NCI-H1417 (cell line): ENCODE measurements at regions not wholly inside any gene's neighbourhood (a gene's known extent, or its start where the extent isn't known, plus 50 kb on each side); places are given as distances from the start of the nearest gene placed in this dataset.
A peak's percentile ranks its signal among the peaks of the same experiment; 100 is the strongest.
"Not testable (repeated sequence)": the region's sequence is repeated elsewhere in the genome, so short reads cannot be mapped to it uniquely, and the experiment has no call there.

Experiments
- DNase-seq, 3 experiments: peaks; one replicate each; lab custom pipeline; 2025; lab: John Stamatoyannopoulos, UW

DNA sequence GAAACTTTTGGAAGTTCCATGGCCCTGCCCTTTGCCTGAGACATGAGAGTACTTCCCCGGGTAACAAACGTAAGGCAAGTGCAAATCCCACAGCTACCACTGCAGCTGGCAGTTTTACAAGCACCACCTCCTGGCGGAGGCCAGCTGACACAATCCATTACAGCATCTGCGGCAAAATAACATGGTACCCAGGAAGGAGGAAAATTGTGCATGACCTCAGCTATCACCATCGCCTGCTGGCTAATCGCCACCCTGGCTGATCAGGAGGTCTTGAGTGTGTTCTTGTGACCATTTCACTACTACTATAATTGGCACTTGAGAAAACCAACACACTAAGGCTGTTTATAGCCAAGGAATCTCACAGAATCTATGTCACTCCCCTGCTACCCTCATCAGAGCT is 71.7 kb upstream of the SERPINE2 start:
- peak in 1 of 3 experiments; percentile 4 for DNase-seq

DNA sequence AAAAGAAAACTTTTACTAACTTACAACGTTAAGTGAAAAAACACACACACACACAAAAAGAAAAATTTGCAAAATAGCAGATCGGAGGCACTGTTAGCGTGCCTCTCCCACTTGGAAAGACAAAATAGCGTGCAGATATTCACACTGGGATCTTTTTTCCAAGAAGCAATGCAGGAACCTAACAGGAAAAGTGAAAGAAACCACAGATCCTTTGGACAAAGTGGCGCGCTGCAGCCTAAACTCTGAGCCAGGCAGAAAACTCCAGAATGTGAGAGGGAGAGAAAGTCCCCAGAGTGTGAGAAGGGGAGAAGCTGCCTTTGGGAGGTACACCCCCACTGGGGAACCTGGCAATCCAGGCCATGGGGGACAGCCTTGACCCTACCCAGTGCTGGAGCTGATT is 70.7 kb upstream of the SERPINE2 start:
- DNase-seq, result no peak

DNA sequence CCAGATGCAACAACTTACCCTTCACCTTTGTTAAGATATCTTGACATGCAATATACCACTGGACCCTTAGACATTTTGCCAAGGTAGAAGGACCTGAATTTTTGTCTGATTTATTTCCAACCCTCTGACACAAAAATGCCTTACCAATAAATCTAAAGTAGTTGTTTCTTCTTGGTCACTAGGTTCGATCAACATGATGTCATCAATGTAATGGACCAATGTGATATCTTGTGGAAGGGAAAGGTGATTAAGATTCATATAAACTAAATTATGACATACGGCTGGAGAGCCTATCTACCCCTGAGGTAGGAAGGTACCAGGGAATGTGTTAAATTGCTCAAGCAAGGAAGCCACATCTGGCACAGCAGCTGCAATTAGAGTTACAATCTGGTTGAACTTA is 67.7 kb upstream of the SERPINE2 start:
- no peak for DNase-seq

DNA sequence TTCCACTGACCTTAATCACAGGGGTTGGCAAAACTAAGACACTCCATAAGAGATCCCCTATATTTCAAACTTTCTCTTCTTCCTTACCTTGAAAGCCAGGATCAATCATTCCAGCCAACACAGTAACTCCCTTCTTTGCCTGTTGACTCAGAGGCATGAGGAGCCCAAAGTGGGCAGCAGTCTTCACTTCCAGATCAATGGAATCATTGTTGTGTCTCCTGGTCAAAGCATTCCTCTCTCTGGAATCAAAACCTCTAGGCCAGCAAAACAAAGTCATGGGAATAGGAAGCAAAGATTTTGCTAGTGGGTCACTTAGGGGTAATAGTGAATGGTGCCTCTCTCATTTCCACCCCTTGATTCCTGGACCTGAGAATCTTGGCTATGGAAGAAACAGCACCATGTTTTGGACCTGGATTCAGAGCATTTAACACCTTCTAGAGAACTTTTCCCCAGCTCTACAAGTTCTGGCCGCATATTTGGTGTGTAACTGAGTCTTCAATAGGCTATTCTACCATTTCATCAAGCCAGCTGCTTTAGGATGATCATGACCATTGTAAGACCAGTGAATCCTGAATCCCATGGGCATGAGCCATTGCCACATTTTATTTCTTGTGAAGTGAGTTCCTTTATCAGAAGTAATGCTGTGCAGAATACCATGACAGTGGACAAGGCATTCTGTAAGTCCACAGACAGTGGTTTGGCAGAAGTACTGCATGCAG is 65.7 kb upstream of the SERPINE2 start:
- no peak for DNase-seq

DNA sequence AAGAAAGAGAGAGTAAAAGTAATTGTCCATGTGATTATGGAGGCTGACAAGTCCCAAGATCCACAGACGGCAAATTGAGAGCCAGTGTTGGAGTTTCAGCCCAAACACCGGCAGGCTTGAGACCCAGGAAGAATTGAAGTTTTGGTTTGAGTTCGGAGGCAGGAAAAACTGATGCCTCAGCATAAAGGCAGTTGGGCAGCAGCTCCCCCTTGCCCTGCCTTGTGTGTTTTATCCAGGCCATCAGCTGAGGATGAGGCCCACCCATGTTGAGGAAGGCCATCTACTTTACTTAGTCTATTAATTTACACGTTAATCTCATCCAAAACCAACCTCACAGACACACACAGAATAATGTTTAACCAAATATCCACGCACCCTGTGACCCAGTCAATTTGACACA is 64.6 kb upstream of the SERPINE2 start:
- no peak for DNase-seq

DNA sequence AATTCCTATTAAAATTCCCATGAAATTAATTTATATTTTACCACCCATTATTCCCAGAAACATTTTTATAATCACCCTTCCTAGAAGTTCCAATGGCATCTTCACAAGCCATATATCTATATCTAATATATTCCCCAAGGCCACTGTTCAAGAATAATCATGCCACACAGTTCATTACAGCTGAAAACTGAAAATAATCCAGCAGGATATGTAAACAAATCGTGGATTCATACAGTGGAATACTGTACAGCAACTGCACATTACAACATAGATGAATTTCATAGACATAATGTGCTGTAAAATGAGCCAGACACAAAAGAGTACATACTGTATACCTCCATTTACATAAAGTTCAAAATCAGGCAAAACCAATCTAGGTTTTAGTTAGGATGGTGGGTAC is 63.9 kb upstream of the SERPINE2 start:
- no peak for DNase-seq

DNA sequence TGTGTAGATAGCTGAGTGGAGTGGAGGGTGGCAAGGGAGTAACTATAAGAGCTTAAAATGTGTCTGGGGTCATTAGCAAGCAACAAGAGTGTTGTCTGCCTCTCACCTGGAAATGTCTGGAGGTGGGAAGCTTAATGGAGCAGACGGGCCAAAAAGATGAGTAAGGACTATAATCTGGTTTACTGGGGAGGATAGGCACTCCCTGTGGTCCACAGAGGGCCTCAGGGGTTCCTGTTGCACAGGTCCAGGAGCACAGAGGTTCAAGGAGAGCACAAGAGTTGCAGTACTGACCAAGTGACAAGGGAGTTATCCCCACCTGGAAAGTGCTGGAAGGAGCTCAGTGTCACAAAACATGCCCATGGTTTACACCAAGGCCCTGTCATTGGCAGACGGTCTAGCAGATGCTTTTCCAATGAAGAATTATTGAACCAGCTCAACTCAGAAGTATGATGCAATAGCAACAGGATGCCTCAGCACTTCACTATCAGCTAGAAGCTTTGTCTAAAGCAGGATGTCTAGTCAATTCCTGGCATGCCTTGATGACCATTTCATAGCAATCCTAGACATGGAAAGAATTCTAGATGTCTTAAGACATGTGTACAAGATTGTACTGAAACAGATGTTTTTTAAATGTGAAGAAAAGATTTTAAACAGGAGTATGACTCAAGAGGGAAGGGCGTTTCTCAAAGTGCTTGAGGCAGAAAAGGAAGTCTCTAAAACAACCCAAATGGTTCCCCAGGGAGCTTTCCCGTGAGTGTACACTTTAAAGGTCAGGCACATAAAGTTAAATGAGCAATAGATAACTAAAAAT is 62.9 kb upstream of the SERPINE2 start:
- DNase-seq, result no peak

DNA sequence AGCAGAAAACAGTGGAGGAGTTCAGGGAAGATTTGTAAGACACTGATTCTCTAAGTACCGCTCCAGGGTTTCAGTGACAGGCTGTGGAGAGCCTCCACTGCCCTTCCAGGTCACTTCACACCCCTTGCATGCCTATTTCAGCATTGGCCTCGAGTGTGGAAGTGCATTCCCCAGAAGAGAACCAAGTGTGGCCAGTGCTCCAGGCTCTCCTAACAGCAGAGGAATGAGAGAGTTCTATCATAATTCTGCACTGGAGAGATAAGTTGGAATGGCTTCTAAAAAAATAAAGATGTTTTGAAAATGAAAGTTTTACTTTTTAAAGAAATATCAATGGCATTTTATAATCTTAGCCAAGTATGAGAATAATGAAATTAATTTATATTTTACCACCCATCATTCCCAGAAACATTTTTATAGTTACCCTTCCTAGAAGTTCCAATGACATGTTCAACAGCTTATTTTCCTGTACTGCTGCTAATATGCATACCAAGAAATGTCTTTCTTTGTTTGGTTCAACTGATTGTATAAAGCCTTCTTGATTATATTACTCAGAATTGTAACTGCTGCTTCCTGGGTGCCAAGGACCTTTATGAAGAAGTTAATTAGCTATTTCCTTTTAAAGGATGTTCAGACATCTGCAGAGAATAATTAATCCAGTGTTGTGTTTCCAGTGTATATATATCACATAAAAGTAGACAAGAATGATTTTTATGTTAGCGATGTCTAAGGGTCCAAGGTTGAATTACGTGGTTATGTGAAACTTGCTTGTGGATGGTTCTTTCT is 61.0 kb upstream of the SERPINE2 start:
- no peak for DNase-seq

DNA sequence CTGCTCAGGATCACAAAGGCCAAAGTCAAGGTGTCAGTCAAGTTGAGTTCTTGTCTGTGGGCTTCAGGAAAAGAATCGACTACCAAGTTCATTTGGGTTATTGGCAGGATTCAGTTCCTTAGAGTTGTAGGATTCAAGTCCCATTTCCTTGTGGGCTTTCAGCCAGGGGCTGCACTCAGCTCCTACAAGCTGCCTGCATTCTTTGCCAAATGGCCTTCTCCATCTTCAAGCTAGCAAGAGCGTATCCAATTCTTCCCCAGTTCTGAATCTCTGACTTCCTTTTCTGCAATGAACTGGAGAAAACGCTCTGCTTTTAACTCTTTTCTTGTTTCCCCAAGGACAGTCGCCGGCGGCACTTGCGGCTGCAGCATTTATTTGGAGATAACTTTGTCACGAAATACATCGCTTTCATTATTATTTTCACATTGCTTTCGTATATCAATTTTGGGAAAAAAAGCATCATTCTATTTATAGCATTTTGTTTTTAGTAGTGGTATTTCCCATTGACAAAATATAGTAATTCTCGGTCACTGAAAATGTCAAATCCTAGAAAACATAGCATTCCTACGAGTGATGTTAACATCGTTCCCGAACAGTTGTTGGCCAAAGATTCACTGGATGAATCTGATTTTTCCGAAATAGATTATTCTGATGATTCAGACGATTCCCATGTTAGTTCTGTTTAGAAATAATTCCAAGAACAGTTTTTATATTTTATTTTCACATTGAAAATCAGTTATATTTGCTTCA is 59.6 kb upstream of the SERPINE2 start:
- no peak for DNase-seq

DNA sequence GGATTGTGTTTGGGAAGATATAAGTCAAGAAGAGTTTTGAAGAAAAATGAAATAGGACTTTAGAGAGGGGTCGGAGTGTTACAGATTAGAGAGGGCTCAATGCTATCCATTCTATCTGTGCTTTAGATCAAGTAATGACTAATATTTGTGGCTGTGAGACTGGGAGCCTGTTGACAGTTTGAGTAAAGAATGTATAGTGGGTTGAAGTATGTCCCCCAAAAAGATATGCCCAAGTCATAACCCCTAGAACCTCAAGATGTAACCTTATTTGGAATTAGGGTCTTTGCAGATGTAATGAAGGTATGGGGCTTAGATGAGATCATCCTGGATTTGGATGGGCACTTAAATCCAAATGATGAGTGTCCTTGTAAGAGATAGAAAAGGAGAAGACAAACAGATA is 55.3 kb upstream of the SERPINE2 start:
- DNase-seq, result no peak

DNA sequence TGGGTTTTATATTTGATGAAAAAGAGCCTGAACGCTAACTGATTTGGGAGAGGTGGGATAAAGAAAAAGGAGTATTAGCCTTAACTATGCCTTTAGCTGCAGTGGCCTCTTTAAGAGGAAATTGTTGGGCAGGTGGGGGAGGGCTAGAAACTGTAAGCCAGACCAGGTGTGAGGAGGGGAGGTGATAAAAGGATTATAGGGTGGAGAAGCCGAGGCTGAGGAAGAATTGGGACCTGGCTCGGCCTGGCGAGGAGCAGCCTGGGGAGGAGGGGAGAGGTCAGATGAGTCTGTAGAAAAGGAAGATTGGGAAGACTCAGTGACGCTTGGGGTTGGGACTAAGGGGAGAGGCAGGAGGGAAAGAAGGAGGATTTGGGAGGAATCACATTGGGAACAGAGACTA is 52.6 kb upstream of the SERPINE2 start:
- not testable (repeated sequence) for DNase-seq

DNA sequence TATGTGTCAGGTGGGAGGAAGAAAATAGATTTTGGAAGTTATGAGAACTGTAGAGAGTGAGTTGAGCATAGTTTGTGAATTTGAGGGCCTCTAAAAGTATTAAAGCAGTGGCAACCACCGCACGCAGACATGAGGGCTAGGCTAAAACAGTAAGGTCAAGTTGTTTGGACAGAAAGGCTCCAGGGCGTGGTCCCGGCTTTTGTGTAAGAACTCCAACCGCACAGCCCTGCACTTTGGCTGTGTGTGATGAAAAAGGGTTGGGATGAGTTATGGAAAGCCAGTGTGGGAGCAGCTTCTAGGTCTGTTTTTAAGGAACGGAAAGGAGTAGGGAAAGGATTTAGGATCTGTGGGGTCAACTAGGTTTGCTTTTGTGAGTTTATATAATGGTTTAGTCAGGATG is 50.5 kb upstream of the SERPINE2 start:
- DNase-seq, result not testable (repeated sequence)
